ENCODE measurements at regions not wholly inside any gene's neighbourhood (a gene's known extent, or its start where the extent isn't known, plus 50 kb on each side); places are given as distances from the start of the nearest gene placed in this dataset.

- TF ChIP-seq ZXDC (CRISPR knock-in tag; IDR thresholded peaks at IDR 0.05) (no peak), MYNN (CRISPR knock-in tag; IDR thresholded peaks at IDR 0.05; ENCODE audit: low read depth) (no peak), LBX2 (CRISPR knock-in tag; IDR thresholded peaks at IDR 0.05; ENCODE audit: borderline replicate concordance) (no peak), DNMT1 (CRISPR knock-in tag; IDR thresholded peaks at IDR 0.05) (no peak), SETDB1 (CRISPR knock-in tag; IDR thresholded peaks at IDR 0.05; ENCODE audit: borderline replicate concordance) (no peak), HOMEZ (CRISPR knock-in tag; IDR thresholded peaks at IDR 0.05; ENCODE audit: low read depth) (0 out of 2 replicates have a peak, but pooled peaks have one; percentile 28), ERF (CRISPR knock-in tag; IDR thresholded peaks at IDR 0.05) (0 out of 2 replicates have a peak, but pooled peaks have one; percentile 43), ZNF660 (CRISPR knock-in tag; IDR thresholded peaks at IDR 0.05; ENCODE audit: borderline replicate concordance, low read depth) (no peak), ZNF276 (CRISPR knock-in tag; IDR thresholded peaks at IDR 0.05; ENCODE audit: low read depth) (no peak), NFYB (CRISPR knock-in tag; IDR thresholded peaks at IDR 0.05) (no peak), NFAT5 (CRISPR knock-in tag; IDR thresholded peaks at IDR 0.05) (no peak), PPARG (CRISPR knock-in tag; conservative IDR thresholded peaks at IDR 0.05) (no peak), ZNF263 (CRISPR knock-in tag; IDR thresholded peaks at IDR 0.05) (no peak)
Observed at GRCh38 chr4:53908661-53909078, 155.7 kb downstream of the CHIC2 start (continued).
